ENCODE measurements at regions not wholly inside any gene's neighbourhood (a gene's known extent, or its start where the extent isn't known, plus 50 kb on each side); places are given as distances from the start of the nearest gene placed in this dataset.

DNA sequence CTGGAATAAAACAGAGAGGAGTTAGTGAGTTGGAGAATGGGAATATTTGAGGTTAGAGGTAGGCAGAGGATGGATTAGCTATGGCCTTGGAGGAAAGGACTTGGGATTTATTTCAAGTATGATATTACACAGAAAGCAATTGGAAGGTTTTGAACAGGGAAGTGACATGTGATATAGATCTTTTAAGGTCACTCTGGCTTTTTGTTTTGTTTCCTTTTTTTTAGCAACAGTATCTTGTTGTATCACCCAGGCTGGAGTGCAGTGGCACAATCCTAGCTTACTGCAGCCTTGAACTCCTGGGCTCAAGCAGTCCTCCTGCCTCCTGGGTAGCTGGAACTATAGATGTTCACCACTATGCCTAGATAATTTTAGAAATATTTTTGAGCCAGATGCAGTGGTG, 190.3 kb downstream of the UTRN start:
- no peak overlapping the region for H4K8ac ChIP-seq (replicated peaks; ENCODE audit: insufficient read length, low read depth, low read length)
- Mint-ChIP-seq H3K4me1 (no peaks in the 10 kb centered on the region), H3K27ac (no peak overlapping the region; a peak in 2 of 7 replicates), H3K4me3 (no peak overlapping the region), H3K36me3 (ENCODE audit: insufficient read depth in 1 of 3, low read depth in 3 of 3) (peaks cover 12 to 46% (median 29%) of the 10 kb centered on the region in 3 experiments), H3K9me3 (peaks cover 4 to 6% of the 10 kb centered on the region in 2 experiments; a peak in 2 of 5 replicates), H3K27me3 (ENCODE audit: low read depth) (no peaks in the 10 kb centered on the region)
- H3K23me2 ChIP-seq (ENCODE audit: insufficient read length, low read depth, low read length, poor library complexity, severe bottlenecking), result no peaks in the 10 kb centered on the region
- no peak overlapping the region for H2BK120ac ChIP-seq (ENCODE audit: low read depth, low read length, poor library complexity, severe bottlenecking)
- H3K23ac ChIP-seq (ENCODE audit: insufficient read length, low read depth, low read length), result no peak overlapping the region
- H3K18ac ChIP-seq (ENCODE audit: insufficient read length, low read depth, low read length), result no peak overlapping the region
- no peaks in the 10 kb centered on the region for H3K79me1 ChIP-seq (ENCODE audit: insufficient read depth, low read depth, low read length, poor library complexity, severe bottlenecking)
- no peak overlapping the region for H2AFZ ChIP-seq (ENCODE audit: low read length)
- no peak overlapping the region for H3K9ac ChIP-seq (ENCODE audit: extremely low read depth, insufficient read length, low read length)
- H2BK5ac ChIP-seq (ENCODE audit: insufficient read length, low read length), result no peak overlapping the region
- no peak overlapping the region for H2BK15ac ChIP-seq (ENCODE audit: low read depth, low read length)
- H4K5ac ChIP-seq (ENCODE audit: insufficient read length, low read depth, low read length), result no peak overlapping the region
- no peak overlapping the region for H3K56ac ChIP-seq (ENCODE audit: insufficient read length, low read depth, low read length)
- H3T11ph ChIP-seq (ENCODE audit: low read length), result no peak overlapping the region
- no peaks in the 10 kb centered on the region for H3K27me3 ChIP-seq (ENCODE audit: insufficient read depth, low read length)
- H2AK5ac ChIP-seq (ENCODE audit: insufficient read length, low read length), result no peak overlapping the region
- H2BK20ac ChIP-seq (ENCODE audit: low read depth, low read length, poor library complexity, severe bottlenecking), result no peak overlapping the region
- H3K14ac ChIP-seq (ENCODE audit: insufficient read depth, low read length), result no peak overlapping the region
- no peak overlapping the region for H3K27ac ChIP-seq (ENCODE audit: insufficient read length, low read depth, low read length)
- no peak for DNase-seq
- no peaks in the 10 kb centered on the region for H4K20me1 ChIP-seq (ENCODE audit: control insufficient read depth, insufficient read depth, insufficient read length)
- no peak overlapping the region for H3K4me2 ChIP-seq (ENCODE audit: insufficient read depth, insufficient read length, low read length)
- no peak overlapping the region for H4K91ac ChIP-seq (ENCODE audit: insufficient read length, low read depth, low read length)
- no peaks in the 10 kb centered on the region for H3K4me1 ChIP-seq (ENCODE audit: insufficient read depth, low read length)
- no peaks in the 10 kb centered on the region for H3K79me2 ChIP-seq (ENCODE audit: insufficient read depth, low read length)
- no peaks in the 10 kb centered on the region for H3K9me3 ChIP-seq (ENCODE audit: control insufficient read depth, low read depth, low read length)
- TF ChIP-seq, protein P1, sequence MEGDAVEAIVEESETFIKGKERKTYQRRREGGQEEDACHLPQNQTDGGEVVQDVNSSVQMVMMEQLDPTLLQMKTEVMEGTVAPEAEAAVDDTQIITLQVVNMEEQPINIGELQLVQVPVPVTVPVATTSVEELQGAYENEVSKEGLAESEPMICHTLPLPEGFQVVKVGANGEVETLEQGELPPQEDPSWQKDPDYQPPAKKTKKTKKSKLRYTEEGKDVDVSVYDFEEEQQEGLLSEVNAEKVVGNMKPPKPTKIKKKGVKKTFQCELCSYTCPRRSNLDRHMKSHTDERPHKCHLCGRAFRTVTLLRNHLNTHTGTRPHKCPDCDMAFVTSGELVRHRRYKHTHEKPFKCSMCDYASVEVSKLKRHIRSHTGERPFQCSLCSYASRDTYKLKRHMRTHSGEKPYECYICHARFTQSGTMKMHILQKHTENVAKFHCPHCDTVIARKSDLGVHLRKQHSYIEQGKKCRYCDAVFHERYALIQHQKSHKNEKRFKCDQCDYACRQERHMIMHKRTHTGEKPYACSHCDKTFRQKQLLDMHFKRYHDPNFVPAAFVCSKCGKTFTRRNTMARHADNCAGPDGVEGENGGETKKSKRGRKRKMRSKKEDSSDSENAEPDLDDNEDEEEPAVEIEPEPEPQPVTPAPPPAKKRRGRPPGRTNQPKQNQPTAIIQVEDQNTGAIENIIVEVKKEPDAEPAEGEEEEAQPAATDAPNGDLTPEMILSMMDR (conservative IDR thresholded peaks at IDR 0.05), result no peak
- H2BK12ac ChIP-seq (ENCODE audit: insufficient read length, low read depth, low read length), result no peak overlapping the region
- H3K4ac ChIP-seq (ENCODE audit: low read depth, low read length), result no peak overlapping the region

Measured in H9 (cell line).